Left forelimb (tissue), 1 donor: ENCODE measurements at regions not wholly inside any gene's neighbourhood (a gene's known extent, or its start where the extent isn't known, plus 50 kb on each side); places are given as distances from the start of the nearest gene placed in this dataset.

Experiments used
- DNase-seq: peaks from one replicate; pipeline ENCODE4 v3.0.0-alpha.2; 2018; ENCODE audit warnings: low spot score

DNA sequence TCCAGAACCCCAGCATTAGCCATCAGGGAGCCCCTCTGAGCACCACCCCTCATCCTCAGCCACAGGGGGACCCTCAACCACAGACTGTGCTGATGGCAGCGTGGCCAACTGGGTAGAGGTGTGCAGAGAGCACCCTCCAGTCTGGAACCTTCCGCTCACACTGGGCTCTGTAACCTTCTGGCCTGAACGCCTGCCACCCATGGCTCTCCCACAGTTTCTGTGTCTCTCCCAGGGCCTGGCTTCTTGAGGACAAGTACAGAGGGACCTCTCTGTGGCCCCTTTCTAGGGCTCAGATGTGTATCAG, 503.0 kb upstream of the MGMT start:
- DNase-seq, result no peak

DNA sequence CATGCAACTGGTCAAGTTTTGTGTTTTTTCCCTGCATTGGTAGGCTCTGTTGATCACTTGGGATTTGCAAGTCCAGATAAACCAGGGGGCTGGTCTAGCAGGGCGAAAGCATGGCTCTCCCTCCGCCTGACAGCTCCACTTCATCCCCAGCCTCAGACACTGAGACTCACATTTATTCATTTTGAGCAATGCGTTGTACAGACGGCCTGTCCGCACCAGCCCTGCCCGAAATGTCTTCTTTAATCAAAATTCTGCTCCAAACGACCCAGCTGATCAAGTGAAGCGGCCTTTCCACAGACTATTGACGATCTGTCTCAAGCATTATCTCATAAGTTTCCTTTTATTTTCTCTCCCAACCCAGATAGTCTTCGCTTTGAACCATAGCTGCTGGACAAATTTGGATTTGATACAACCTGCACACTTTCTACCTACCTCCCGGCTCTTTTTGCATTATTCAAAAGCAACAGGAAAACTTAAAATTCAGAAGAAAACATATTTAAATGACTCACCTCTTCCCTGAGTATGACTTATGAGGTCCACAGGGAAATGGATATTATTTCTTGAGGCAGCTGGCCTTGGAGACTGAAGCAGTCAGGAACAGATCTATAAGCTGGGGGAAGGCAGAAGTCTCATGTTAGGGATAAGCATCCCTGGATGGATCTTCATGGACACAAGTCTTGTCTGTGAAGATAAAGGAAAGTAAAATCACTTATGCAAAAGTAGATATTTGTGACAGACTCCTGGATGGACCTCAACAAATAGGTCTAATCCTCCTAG, 498.9 kb upstream of the MGMT start:
- DNase-seq, result no peak

DNA sequence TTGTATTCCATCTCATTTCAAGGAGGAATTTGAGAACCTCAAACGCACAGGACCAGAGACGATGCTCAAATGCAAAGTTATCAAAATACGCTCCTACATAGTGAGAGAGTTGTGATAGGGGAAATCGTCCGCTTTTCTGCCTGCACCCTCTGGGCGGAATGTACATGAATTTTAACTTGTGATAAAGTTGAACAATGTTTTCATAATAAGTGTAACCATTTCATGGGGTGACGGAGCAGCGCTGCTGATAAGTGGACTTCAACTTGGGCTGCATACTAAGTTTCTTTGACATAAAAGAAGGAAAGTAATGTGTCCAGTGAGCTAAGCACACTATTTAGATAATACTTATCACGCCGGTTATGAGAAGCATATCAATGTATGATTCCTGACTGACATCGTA, 497.5 kb upstream of the MGMT start:
- no peak for DNase-seq

DNA sequence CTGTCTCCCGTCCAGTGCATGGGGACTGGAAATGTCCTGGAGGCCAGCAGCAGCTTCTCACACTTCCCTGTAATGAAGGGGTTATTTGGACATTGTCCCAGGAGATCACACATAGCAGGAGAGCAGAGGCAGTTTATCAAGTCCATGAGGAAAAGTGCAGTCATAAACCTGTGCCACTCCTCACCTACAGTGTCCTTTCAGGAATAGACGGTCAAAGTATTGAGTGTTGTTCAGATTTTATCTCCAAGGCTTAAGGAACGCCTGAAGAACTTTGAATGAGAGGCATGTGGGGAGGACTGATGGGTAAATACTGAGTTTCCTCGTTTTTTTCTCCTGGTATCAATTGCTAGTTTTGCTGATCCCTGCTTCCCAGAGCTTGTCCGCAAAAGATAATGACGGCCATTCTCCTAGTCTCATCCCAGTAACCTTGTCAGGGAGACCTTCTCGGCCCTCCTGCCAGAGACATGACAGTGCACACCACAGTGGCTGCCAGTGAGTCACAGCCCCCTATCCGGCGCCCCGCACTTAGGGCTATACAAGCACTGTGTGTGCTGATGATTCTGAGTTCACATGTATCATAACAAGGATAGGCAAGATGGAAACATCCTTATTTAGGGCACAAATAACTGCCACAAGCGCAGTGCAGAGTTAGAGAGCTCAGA, 495.5 kb upstream of the MGMT start:
- no peak for DNase-seq

DNA sequence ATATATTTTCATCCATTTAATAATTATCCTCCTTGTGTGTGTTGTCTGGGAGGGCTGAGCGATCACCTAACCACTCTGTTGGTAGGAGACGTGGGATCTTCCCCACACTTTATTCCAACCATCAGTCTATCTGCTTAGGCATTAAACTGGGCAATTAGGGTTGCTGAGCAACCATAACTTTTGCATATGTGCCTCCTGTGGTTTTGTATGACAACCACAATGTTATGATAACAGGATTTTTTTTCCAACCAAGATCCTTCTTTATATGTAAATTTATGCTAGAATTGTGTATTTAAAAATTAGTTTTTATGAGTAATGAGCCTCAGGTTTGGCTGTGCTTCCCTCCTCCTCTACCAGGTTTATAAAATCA, 495.0 kb upstream of the MGMT start:
- no peak for DNase-seq

DNA sequence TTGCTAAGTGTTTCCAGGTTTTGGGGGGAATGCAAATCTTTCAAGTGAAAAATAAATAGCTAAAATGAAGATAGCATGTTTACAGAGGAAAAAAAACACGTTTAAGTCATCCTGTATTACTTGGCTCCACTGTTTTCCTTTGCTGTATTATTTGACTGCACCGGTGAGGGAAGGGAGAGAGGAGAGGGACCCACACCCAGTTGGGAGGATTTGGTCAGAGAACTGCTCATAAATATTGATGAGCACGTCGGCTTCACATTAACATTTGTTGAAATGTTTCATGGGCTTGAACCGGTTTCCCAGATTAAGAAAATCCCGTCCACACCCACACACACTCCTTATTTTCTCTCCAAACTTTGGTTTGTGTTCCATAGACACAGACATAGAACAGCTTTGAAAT, 493.8 kb upstream of the MGMT start:
- DNase-seq, result no peak

DNA sequence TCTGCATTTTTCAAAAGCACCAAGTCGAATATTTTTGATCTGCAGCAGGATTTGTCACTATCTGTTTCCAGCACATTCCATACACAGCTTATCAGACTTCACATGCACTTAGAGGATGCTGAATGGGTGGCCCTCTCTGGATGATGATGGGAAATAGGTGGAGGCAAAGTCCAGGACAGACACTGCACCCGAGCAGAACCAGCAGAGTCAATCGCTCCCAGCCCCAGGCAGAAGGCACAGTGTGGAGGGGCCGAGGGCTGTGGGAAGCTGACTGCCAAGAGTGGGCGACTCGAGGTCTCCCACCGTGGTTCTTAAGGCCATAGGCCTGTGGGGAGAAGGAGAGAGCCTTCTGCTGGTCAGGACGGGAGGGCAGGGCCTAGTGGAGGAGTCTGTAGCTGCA, 490.2 kb upstream of the MGMT start:
- no peak for DNase-seq

DNA sequence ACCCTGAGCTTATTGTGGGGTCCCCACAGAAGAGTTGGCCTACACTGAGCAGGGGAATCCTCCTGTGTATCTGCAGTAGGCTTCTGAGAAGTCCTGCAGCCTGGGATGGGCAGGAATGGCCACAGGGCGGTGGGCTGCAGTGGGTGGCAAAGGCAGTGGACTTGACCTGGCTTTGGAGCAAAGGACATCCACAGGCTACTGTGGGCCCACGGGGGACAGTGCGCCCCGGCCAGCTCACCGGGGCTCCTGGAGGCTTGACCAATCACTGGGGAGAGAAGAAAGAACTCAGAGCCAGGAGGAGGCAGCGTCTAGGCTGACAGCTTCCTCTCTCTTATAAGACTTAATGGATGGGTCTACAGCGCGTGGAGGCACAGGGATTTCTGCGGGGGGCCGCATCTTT, 488.8 kb upstream of the MGMT start:
- DNase-seq, result no peak

DNA sequence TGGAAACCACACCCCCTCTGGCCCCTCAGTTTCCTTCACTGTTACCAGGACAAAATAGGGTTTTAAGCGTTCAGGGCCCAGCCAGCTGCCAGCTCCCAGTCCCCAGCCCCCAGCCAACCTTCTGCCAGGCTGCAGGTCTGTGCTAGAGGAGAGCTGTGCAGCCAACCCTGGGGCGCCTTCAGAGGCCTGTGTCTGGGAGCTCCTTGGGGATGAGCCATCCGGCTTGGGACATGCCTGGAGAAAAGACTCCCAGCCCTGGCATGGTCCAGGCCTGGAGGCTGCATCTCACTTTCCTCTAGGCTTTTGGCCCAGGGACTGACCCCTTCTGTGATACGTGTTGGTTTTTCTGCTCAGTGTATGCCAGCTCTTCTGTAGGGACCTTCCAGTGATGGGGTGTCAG, 487.6 kb upstream of the MGMT start:
- no peak for DNase-seq

DNA sequence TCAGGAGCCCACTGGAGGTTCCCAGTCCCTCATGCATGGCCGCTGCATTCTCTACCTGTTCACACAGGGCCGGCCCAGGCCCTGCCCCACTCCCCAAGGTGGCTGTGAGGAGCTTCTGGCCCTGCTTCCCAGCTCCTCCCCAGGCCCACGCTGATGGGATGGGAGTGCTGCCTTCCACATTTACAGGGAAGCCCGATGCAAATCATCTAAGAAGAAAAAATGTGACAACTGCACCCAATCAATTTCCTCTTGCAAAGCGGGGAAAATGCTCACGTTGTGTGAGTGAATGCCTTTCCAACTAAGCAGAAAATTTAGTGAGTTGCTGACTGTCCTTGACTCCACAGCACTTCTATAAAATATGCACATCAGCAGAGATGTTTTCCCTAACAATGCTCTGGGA, 485.8 kb upstream of the MGMT start:
- DNase-seq, result no peak

DNA sequence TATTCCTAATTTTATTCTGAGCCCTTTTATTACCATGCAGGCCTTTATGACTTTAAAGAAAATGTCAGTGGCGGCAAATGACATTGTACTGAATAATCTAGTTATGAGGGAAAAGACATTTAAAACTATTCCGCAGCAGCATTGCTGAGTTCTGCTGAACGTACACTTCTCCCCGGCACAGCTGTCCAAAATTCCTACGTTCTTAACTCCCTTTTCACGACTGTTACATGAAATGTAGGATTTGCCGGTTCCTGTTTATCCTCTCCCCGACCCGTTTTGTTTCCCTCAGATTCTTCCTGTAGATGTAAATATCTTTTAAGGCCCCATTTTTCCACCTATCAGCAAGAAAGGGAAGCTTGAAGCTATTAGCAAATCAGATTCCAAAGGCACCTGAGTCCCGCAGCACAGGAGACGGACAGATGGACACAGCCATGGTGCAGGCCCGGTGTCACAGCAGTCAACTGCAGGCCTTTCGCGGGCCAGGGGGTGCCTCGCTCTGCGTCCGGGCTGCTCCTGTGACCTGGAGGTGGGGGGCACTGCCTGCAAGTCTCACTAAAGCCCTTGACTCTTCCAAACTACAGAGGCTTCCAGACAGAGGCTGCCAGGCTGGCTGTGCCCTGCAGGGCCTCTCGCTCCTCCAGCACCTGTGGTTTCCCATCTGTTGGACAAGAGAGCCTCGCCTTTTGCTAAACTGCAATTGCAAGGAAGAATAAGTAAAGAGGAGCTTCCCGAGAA, 485.0 kb upstream of the MGMT start:
- no peak for DNase-seq

DNA sequence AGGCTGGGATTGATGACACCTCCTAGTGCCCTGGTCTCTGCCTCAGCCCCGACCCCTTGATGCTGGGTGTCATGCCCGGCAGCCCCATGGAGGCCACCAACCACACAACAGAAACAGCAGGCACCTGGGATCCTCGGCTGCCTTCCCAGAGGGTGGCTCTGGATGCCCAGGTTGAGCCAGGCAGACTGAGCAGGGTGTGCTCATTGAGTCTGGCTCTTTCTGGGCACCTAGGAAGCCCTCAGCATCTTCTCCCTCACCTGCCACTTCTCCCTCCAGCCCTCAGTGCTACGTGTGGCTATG, 484.5 kb upstream of the MGMT start:
- DNase-seq, result no peak

DNA sequence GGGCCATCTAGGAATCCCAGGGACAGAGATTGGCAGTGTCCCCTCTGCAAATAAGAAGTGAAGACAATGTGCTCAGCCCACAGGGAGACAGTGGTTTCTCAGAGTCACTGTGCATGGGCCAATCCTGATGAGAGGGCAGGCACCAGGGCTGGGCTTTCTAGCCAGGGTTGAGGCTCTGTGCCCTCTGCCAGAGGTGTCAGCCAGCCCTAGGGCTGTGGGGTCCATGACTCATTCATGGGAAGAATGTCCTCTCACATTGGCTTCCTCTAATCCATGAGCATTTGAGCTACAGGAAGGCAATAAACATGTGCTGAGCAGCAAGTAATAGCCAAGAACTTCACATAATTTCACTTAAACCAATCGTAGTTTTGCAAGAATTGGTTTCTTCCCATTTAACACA, 482.0 kb upstream of the MGMT start:
- no peak for DNase-seq

DNA sequence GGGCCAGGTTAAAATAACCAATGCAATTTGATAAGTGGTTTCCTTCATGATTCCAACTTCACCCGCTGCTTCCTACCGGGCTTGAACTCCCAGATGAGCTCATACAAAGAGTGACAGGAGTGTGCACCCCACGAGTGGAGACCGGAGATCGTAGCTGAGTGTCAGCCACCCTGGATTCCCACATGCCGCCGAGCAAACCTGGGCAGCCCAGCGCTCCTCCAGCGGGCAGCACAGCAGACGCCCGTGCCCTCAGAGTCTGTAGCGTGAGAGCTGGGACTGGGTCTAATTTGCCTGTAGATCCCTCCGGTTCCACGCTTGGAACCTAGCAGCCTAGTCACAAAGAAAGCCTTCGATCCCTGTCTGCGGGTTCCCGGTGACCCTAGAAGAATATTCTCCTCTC, 476.1 kb upstream of the MGMT start:
- DNase-seq, result peak; percentile 46

DNA sequence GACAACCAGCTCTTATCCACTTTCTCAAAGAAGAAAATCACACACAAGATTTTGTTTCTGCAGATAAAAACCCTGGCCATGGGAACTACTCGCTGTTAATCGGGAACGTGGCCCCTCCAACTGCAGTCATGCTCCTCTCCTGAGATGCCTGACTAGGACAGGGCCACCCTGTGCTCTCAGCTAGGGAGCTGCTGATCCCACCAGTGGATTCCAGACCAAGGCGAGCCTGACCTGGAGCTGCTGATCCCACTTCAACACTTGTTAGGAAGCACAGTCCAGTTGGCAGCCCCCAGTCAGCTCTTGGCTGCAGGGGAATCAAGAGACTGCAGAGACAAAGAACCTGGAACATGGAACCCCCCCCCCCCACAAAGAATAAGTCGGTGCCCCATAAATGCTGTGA, 474.3 kb upstream of the MGMT start:
- no peak for DNase-seq

DNA sequence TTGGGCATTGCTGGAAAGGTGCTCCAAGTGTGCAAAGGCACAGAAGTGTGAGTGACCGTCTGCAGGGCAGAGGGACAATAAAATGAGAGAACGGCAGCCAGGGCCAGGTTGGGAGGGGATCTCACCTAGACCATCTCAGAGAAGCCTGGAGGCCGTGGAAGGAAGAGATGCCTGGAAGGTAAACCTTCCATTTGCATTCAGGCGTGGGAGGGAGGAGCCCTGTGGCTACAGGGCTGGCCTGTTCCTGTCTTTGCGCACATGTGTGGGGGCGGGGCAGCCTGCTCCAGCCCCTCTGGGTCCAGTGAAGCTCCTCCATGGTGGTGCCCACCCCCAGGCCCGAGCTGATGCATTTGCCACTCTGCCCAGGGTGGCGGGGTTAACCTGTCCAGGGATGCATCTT, 473.6 kb upstream of the MGMT start:
- DNase-seq, result peak; percentile 61

DNA sequence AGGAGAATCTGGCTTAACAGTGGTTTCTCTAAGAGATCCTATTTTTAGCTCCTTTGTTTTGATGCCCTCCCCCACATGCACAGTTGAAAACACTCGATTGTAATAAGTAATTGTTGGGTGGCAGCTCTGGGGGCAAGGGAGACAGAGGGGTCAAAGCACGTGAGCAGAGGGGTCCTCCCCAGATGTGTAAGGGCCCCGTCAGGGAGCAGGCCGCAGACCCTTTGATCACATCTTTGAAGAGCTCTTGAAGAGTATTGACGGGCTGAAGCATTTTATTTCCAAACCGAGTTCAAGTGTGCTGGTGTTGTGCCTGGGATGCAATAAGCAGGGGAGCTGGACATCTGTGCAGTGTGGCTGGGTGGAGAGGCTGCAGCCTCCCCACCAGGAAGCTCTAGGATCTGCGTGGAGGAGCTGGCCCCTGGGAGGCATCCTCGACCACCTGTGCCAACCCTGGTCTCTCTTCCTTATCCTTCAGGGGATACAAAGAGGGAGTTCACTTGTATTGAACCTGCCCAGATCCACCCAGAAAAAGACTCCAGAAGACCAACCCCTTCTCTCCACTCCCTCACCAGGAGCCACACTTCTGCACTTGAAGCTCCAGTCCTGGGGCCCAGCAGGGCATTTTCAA, 473.0 kb upstream of the MGMT start:
- DNase-seq, result peak; percentile 8

DNA sequence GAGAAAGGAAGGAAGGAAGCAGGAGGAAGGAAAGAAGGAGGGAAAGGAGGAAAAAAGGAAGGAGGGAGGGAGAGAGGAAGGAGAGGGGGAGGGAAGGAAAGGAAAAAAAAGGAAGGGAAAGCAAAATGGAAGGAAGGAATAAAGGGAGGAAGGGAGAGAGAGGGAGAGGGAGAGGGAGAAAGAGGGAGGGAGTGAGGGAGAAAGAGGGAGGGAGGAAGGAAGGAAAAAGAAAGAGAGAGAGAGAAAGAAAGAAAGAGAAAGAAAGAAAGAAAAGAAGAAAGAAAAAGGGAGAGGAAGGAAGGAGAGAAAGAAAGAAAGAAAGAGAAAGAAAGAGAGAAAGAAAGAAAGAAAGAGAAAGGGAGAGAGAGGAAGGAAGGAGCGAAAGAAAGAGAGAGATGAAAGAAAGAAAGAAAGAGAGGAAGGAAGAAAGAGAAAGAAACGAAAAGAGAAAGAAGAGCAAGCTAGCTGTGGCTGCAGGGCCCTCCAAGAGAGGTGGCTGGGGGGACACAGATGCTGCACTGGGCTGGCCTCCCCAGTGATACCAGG, 472.4 kb upstream of the MGMT start:
- DNase-seq, result no peak

DNA sequence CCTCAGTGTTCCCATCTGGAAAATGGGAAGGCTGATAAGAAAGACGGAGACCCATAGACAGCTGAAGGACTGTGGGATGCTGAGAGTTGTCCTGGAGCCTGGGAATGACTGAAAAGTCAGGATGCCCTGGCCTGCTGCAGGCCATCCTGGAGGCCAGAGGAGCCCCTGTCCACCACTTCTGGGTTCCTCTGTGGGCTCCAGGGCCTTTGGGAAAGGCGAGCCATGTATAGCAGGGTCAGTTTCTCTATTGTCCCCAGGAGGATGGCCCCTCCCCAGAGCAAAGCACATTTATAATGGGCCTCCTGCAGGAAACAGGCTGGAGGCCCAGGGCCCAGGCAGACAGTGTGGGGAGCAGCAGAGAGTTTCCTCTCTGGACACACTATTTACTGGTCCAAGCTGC, 471.4 kb upstream of the MGMT start:
- no peak for DNase-seq

DNA sequence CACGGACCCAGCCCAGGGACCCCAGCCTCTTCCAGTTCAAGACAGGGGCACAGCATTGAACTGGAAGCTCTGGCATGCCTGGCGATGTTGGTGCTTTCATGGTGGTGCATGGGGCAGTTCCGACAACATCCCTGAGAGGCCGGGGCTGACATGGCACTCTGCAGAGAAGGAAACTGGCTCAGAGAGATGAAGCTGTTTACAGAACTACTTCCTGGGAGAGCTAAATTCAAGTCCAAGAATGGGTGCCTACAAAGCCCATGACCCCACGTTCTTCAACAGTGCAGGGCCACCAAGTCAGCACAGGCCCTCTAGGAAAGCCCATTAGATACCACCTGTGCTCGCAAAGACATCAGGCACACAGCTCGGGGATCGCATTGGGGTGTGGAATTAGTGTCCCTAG, 470.9 kb upstream of the MGMT start:
- DNase-seq, result no peak

DNA sequence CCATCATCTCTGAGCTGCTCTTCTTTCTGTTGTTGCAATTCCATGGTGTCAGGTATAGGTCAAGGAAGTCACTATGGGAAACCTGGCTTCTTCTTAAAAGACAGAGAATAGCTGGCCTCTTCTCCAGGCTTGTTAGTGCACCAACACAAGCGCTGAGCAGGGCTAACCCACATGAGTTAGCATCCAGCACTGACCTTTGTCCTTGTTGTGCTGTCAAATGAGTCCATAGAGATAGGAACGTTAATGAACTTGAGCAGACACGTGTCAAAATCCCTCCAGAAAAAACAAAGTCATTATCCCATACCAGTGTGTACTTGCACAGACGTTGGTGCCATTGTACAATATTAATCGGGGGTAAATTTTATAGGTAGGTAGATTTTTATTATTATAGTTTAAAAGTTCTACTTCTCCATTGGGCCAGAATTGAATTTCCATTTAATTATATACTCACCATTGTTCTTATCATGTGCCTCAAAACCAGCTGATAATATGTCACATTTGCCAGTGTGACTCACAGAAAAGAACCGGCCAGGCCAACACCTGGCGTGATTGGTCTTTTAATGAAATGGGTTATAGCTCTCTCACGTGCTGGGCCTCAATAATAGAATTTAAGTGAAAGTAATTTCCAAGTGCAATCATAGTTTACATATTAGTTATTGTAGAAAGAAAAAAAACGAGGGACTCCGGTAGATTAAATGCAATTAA, 468.8 kb upstream of the MGMT start:
- DNase-seq, result no peak

DNA sequence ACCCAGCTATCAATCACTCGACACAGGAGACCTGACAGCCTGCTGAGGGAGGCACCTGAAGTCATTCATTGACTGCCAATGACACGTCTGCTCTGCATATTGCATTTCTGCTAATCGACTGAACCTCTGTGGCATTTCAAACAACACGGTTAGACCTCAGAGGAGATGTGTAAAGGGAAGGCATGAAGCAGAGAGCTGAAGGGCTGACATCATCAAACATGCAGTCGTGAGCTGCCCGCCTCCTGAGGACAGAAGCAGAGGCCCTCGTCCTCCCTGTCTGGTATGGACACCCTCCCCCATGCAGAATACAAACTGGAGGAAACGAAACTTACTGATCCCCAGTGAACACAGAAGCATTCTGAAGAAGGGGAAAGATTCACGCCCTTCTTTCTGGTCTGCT, 462.6 kb upstream of the MGMT start:
- no peak for DNase-seq
